Body of pancreas (tissue), 4 donors: ENCODE measurements at regions not wholly inside any gene's neighbourhood (a gene's known extent, or its start where the extent isn't known, plus 50 kb on each side); places are given as distances from the start of the nearest gene placed in this dataset.

Source experiments
- CTCF ChIP-seq, 7 experiments: fragments of 450-650 bp in 4 of 7; fragments of 200-600 bp in 3 of 7; sonication (generic) in 3 of 7; IDR thresholded peaks; one replicate each; pipeline ENCODE4 v1.5.1; 2016 to 2019; ENCODE audit warnings: antibody characterized with exemption in 7 of 7
- POLR2A ChIP-seq, 3 donors: fragments of 450-650 bp; IDR thresholded peaks; one replicate each; pipeline ENCODE4 v1.6.1; 2016; ENCODE audit warnings: antibody characterized with exemption in 3 of 3, mild to moderate bottlenecking in 2 of 3

- TF ChIP-seq CTCF (IDR thresholded peaks at IDR 0.05) (no peak), POLR2A (IDR thresholded peaks at IDR 0.05) (no peak)
Observed at GRCh38 chr5:5953584-5954274, 424.6 kb downstream of the MED10 start.
